ENCODE measurements at regions not wholly inside any gene's neighbourhood (a gene's known extent, or its start where the extent isn't known, plus 50 kb on each side); places are given as distances from the start of the nearest gene placed in this dataset.

DNA sequence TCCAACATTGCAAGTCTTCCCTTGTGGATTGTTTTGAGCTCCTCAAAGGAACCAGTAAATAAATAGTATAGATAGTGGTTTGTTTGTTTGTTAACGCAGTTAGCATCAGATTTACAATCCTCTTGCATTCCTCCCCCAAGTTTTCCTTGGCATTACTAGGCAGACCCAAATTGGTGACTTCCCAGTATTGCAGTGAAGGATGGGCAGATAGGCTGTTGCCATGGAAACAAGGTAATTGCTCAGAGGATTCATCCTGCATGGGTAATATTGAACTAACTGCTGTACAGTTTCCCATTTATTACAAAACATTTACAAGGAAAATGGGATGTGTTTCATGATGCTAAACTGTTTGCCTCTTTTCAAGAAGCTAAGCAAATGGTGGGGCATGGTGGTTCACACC is 477.2 kb downstream of the EPM2A start:
- Histone ChIP-seq H2BK120ac (replicated peaks; ENCODE audit: low read depth, low read length) (no peak overlapping the region), H3K79me1 (ENCODE audit: low read depth, low read length) (no peaks in the 10 kb centered on the region), H3K18ac (ENCODE audit: extremely low read depth, low read length) (no peak overlapping the region), H2BK20ac (ENCODE audit: low read length) (no peak overlapping the region), H2BK5ac (ENCODE audit: low read depth, low read length) (no peak overlapping the region), H3K9ac (replicated peaks in 1 of 4; ENCODE audit: extremely low read depth in 1 of 4, low read depth in 3 of 4, low read length in 3 of 4) (no peak overlapping the region), H3K4ac (replicated peaks; ENCODE audit: insufficient read length, low read depth, low read length) (no peak overlapping the region), H2BK12ac (ENCODE audit: low read depth, low read length) (no peak overlapping the region), H3K4me2 (ENCODE audit: insufficient read depth in 1 of 2, low read depth in 2 of 2, low read length in 2 of 2) (no peak overlapping the region), H3K56ac (replicated peaks; ENCODE audit: insufficient read length, low read depth, low read length) (no peak overlapping the region), H3K36me3 (ENCODE audit: control insufficient read depth in 2 of 4, insufficient read depth in 4 of 4, low read length in 3 of 4) (no peaks in the 10 kb centered on the region), H2AK5ac (ENCODE audit: low read depth, low read length) (no peak overlapping the region), H3K23me2 (ENCODE audit: low read depth, low read length) (no peaks in the 10 kb centered on the region), H3K4me3 (ENCODE audit: extremely low read depth in 1 of 4, insufficient read depth in 2 of 4, low read depth in 3 of 4, low read length in 4 of 4) (no peak overlapping the region), H3K27me3 (replicated peaks in 1 of 4; ENCODE audit: control insufficient read depth in 3 of 4, extremely low read depth in 1 of 4, insufficient read depth in 3 of 4, low read length in 3 of 4) (no peaks in the 10 kb centered on the region), H3K23ac (ENCODE audit: insufficient read length) (no peak overlapping the region), H3K4me1 (replicated peaks in 1 of 4; ENCODE audit: control insufficient read depth in 3 of 4, insufficient read depth in 4 of 4, low read length in 3 of 4) (0 out of 7 replicates have a peak, but pooled peaks cover 0 to 3% (median 0%) of the 10 kb centered on the region in 4 experiments), H2AFZ (ENCODE audit: low read length) (no peak overlapping the region), H3K9me3 (ENCODE audit: insufficient read depth in 2 of 2, low read depth in 1 of 2, low read length in 1 of 2) (no peaks in the 10 kb centered on the region), H2BK15ac (ENCODE audit: low read length) (no peak overlapping the region), H4K91ac (replicated peaks; ENCODE audit: insufficient read length, low read length) (no peak overlapping the region), H4K20me1 (replicated peaks in 1 of 2; ENCODE audit: control insufficient read depth in 1 of 2, insufficient read depth in 2 of 2, low read length in 2 of 2) (no peaks in the 10 kb centered on the region), H3K27ac (ENCODE audit: low read depth, low read length) (no peak overlapping the region), H4K8ac (ENCODE audit: extremely low read depth, insufficient read depth, low read length) (no peak overlapping the region), H4K5ac (ENCODE audit: insufficient read length, low read depth, low read length) (no peak overlapping the region), H3K14ac (ENCODE audit: insufficient read length) (no peak overlapping the region), H3K79me2 (ENCODE audit: control insufficient read depth in 1 of 2, insufficient read depth in 2 of 2, low read length in 2 of 2) (no peaks in the 10 kb centered on the region)
- TF ChIP-seq RXRA (IDR thresholded peaks at IDR 0.05; ENCODE audit: insufficient read depth, low read depth, low read length) (no peak), HDAC6 (IDR thresholded peaks at IDR 0.05; ENCODE audit: low read depth, low read length) (no peak), KDM1A (IDR thresholded peaks at IDR 0.05; ENCODE audit: borderline replicate concordance, low read length) (no peak), PHF8 (conservative IDR thresholded peaks at IDR 0.05; ENCODE audit: low read depth, low read length) (no peak)
- TF ChIP-seq, protein P1, sequence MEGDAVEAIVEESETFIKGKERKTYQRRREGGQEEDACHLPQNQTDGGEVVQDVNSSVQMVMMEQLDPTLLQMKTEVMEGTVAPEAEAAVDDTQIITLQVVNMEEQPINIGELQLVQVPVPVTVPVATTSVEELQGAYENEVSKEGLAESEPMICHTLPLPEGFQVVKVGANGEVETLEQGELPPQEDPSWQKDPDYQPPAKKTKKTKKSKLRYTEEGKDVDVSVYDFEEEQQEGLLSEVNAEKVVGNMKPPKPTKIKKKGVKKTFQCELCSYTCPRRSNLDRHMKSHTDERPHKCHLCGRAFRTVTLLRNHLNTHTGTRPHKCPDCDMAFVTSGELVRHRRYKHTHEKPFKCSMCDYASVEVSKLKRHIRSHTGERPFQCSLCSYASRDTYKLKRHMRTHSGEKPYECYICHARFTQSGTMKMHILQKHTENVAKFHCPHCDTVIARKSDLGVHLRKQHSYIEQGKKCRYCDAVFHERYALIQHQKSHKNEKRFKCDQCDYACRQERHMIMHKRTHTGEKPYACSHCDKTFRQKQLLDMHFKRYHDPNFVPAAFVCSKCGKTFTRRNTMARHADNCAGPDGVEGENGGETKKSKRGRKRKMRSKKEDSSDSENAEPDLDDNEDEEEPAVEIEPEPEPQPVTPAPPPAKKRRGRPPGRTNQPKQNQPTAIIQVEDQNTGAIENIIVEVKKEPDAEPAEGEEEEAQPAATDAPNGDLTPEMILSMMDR (IDR thresholded peaks at IDR 0.05; ENCODE audit: control extremely low read depth in 1 of 3, insufficient read depth in 1 of 3, low read depth in 1 of 3, low read length in 3 of 3): no peak
- DNase-seq (ENCODE audit: low read depth in 1 of 2, low spot score in 2 of 2) (no peak), FAIRE-seq (no peak)
- ChIA-PET POLR2A (ENCODE audit: partially characterized antibody) (no interaction called here), CTCF (ENCODE audit: partially characterized antibody) (no interaction called here)
- WGBS, 2 experiments (ENCODE audit: extremely low coverage in 1 of 2, insufficient coverage in 1 of 2, insufficient read length in 1 of 2, insufficient replicate concordance in 2 of 2, low coverage in 1 of 2, low lambda C conversion rate in 2 of 2, missing lambda C conversion rate in 1 of 2): 83% methylated on average over 1 of the region's 1 CpG; no CpG with 5 or more reads in 1 of the 2 experiments

All from H1 (cell line).